ENCODE measurements at regions not wholly inside any gene's neighbourhood (a gene's known extent, or its start where the extent isn't known, plus 50 kb on each side); places are given as distances from the start of the nearest gene placed in this dataset.
"Not testable (repeated sequence)": the region's sequence is repeated elsewhere in the genome, so short reads cannot be mapped to it uniquely, and the experiment has no call there.

DNA sequence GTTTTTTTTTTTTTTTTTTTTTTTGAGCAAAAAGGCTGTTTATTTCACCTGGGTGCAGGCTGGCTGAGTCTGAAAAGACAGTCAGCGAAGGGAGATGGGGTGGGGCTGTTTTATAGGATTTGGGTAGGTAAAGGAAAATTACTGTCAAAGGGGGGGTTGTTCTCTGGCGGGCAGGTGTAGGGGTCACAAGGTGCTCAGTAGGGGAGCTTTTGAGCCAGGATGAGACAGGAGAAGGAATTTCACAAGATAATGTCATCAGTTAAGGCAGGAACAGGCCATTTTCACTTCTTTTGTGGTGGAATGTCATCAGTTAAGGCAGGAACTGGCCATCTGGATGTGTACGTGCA, 113.0 kb downstream of the HMHB1 start:
- not testable (repeated sequence) for TF ChIP-seq CTCF (conservative IDR thresholded peaks at IDR 0.05; ENCODE audit: low read depth, low read length); EZH2 (IDR thresholded peaks at IDR 0.05; ENCODE audit: low read length, unreplicated experiment)

Measured in PC-3 (cell line).